Parathyroid adenoma (tissue), 2 donors: ENCODE measurements at regions not wholly inside any gene's neighbourhood (a gene's known extent, or its start where the extent isn't known, plus 50 kb on each side); places are given as distances from the start of the nearest gene placed in this dataset.

Source experiments
- H2AFZ ChIP-seq: fragments of 300-600 bp; sonication (generic); one replicate; pipeline ENCODE4 v1.7.0; 2017; ENCODE audit warnings: antibody characterized with exemption, mild to moderate bottlenecking
- H3K27ac ChIP-seq: fragments of 300-600 bp; sonication (generic); one replicate; pipeline ENCODE4 v1.7.0; 2017
- H3K27me3 ChIP-seq: fragments of 300-600 bp; sonication (generic); one replicate; pipeline ENCODE4 v1.7.0; 2017; ENCODE audit warnings: low read length; ENCODE audit not compliant: control insufficient read depth, insufficient read depth
- H3K36me3 ChIP-seq: fragments of 300-600 bp; sonication (generic); one replicate; pipeline ENCODE4 v1.7.0; 2017; ENCODE audit warnings: low read length; ENCODE audit not compliant: control insufficient read depth, insufficient read depth
- H3K4me1 ChIP-seq: fragments of 300-600 bp; sonication (generic); one replicate; pipeline ENCODE4 v1.7.0; 2017; ENCODE audit warnings: control low read depth
- H3K4me2 ChIP-seq: fragments of 300-600 bp; sonication (generic); one replicate; pipeline ENCODE4 v1.7.0; 2017; ENCODE audit warnings: low read length
- H3K4me3 ChIP-seq: fragments of 300-600 bp; sonication (generic); one replicate; pipeline ENCODE4 v1.7.0; 2017; ENCODE audit warnings: low read depth, low read length
- H3K79me2 ChIP-seq: fragments of 300-600 bp; sonication (generic); one replicate; pipeline ENCODE4 v1.7.0; 2017; ENCODE audit warnings: control low read depth
- H3K9ac ChIP-seq: fragments of 300-600 bp; sonication (generic); one replicate; pipeline ENCODE4 v1.7.0; 2017; ENCODE audit warnings: mild to moderate bottlenecking
- H3K9me3 ChIP-seq: fragments of 300-600 bp; sonication (generic); one replicate; pipeline ENCODE4 v1.7.0; 2017; ENCODE audit warnings: low read length; ENCODE audit not compliant: control insufficient read depth
- CTCF ChIP-seq: fragments of 300-600 bp; sonication (generic); IDR thresholded peaks from one replicate; pipeline ENCODE4 v1.7.0; 2017; ENCODE audit warnings: antibody characterized with exemption, mild to moderate bottlenecking
- donor health status: primary hyperparathyroidism.

GRCh38 chr16:64522548-64522947 lies 599.3 kb downstream of the CDH11 start:
- Histone ChIP-seq H2AFZ (no peak overlapping the region), H3K9ac (no peak overlapping the region), H3K4me2 (no peak overlapping the region), H3K79me2 (no peaks in the 10 kb centered on the region), H3K36me3 (no peaks in the 10 kb centered on the region), H3K27ac (no peak overlapping the region), H3K4me1 (no peaks in the 10 kb centered on the region), H3K27me3 (no peaks in the 10 kb centered on the region), H3K9me3 (no peaks in the 10 kb centered on the region), H3K4me3 (no peak overlapping the region)
- no peak for TF ChIP-seq CTCF

- H3K4me2 ChIP-seq, result no peak overlapping the region
- no peak overlapping the region for H3K9ac ChIP-seq
- no peaks in the 10 kb centered on the region for H3K36me3 ChIP-seq
- no peaks in the 10 kb centered on the region for H3K9me3 ChIP-seq
- H3K27me3 ChIP-seq, result no peaks in the 10 kb centered on the region
- no peaks in the 10 kb centered on the region for H3K79me2 ChIP-seq
- H3K4me1 ChIP-seq, result no peaks in the 10 kb centered on the region
- H3K27ac ChIP-seq, result no peak overlapping the region
- no peak overlapping the region for H3K4me3 ChIP-seq
- no peak for TF ChIP-seq CTCF
- H2AFZ ChIP-seq, result no peak overlapping the region
These were observed 608.0 kb downstream of the CDH11 start for GRCh38 chr16:64513871-64514270.

- H3K9ac ChIP-seq, result no peak overlapping the region
- TF ChIP-seq CTCF, result no peak
- no peaks in the 10 kb centered on the region for H3K4me1 ChIP-seq
- H2AFZ ChIP-seq, result no peak overlapping the region
- no peaks in the 10 kb centered on the region for H3K79me2 ChIP-seq
- no peaks in the 10 kb centered on the region for H3K27me3 ChIP-seq
- H3K36me3 ChIP-seq, result no peaks in the 10 kb centered on the region
- no peak overlapping the region for H3K4me2 ChIP-seq
- H3K9me3 ChIP-seq, result no peaks in the 10 kb centered on the region
- no peak overlapping the region for H3K27ac ChIP-seq
- no peak overlapping the region for H3K4me3 ChIP-seq
These were observed 614.4 kb downstream of the CDH11 start for GRCh38 chr16:64507240-64508024.

- H3K4me3 ChIP-seq, result no peak overlapping the region
- TF ChIP-seq CTCF, result no peak
- H3K9ac ChIP-seq, result no peak overlapping the region
- H3K36me3 ChIP-seq, result no peaks in the 10 kb centered on the region
- H3K9me3 ChIP-seq, result no peaks in the 10 kb centered on the region
- no peaks in the 10 kb centered on the region for H3K79me2 ChIP-seq
- H3K27ac ChIP-seq, result no peak overlapping the region
- no peaks in the 10 kb centered on the region for H3K4me1 ChIP-seq
- H3K4me2 ChIP-seq, result no peak overlapping the region
- no peak overlapping the region for H2AFZ ChIP-seq
- no peaks in the 10 kb centered on the region for H3K27me3 ChIP-seq
These were observed 622.7 kb downstream of the CDH11 start for GRCh38 chr16:64499211-64499610.

GRCh38 chr16:64498363-64498762 lies 623.5 kb downstream of the CDH11 start:
- Histone ChIP-seq H3K27ac (no peak overlapping the region), H3K4me2 (no peak overlapping the region), H3K27me3 (no peaks in the 10 kb centered on the region), H3K4me1 (no peaks in the 10 kb centered on the region), H2AFZ (no peak overlapping the region), H3K79me2 (no peaks in the 10 kb centered on the region), H3K36me3 (no peaks in the 10 kb centered on the region), H3K4me3 (no peak overlapping the region), H3K9me3 (no peaks in the 10 kb centered on the region), H3K9ac (no peak overlapping the region)
- TF ChIP-seq CTCF, result no peak
